ENCODE measurements at regions not wholly inside any gene's neighbourhood (a gene's known extent, or its start where the extent isn't known, plus 50 kb on each side); places are given as distances from the start of the nearest gene placed in this dataset.

- TF ChIP-seq CTCF (IDR thresholded peaks at IDR 0.05) (no peak), POLR2A (IDR thresholded peaks at IDR 0.05) (no peak), EP300 (IDR thresholded peaks at IDR 0.05) (no peak)
Measured at GRCh38 chr5:44506561-44506960, 117.3 kb upstream of the FGF10 start.

Measured in tibial nerve (tissue), 4 donors.